Muscle of back (tissue), 3 donors: ENCODE measurements at regions not wholly inside any gene's neighbourhood (a gene's known extent, or its start where the extent isn't known, plus 50 kb on each side); places are given as distances from the start of the nearest gene placed in this dataset.
"Not testable (repeated sequence)": the region's sequence is repeated elsewhere in the genome, so short reads cannot be mapped to it uniquely, and the experiment has no call there.

ENCODE experiments used
- DNase-seq, 3 donors: peaks; one replicate each; pipeline versions ENCODE4 v3.0.0 to v3.0.0-alpha.2; 2013

- DNase-seq: no peak
These were observed 573.4 kb upstream of the RAG2 start for GRCh38 chr11:37171451-37171850.

- DNase-seq: no peak
These were observed 572.3 kb upstream of the RAG2 start for GRCh38 chr11:37170311-37170710.

GRCh38 chr11:37145434-37145833 is 547.4 kb upstream of the RAG2 start:
- DNase-seq: not testable (repeated sequence)

GRCh38 chr11:37142591-37142990 is 544.6 kb upstream of the RAG2 start:
- no peak for DNase-seq

- no peak for DNase-seq
These were observed 543.7 kb upstream of the RAG2 start for GRCh38 chr11:37141707-37142106.

GRCh38 chr11:37135606-37136005 is 537.6 kb upstream of the RAG2 start:
- not testable (repeated sequence) for DNase-seq

- DNase-seq: no peak
These were observed 536.6 kb upstream of the RAG2 start for GRCh38 chr11:37134637-37135036.

GRCh38 chr11:37124384-37124783 is 526.3 kb upstream of the RAG2 start:
- no peak for DNase-seq

GRCh38 chr11:37115963-37116362 is 517.9 kb upstream of the RAG2 start:
- DNase-seq: no peak

GRCh38 chr11:37110385-37110784 is 512.3 kb upstream of the RAG2 start:
- no peak for DNase-seq

- no peak for DNase-seq
These were observed 511.2 kb upstream of the RAG2 start for GRCh38 chr11:37109286-37109585.

- DNase-seq: peak in 1 of 3 donors; percentile 31
These were observed 510.6 kb upstream of the RAG2 start for GRCh38 chr11:37108436-37109285.

- no peak for DNase-seq
These were observed 509.8 kb upstream of the RAG2 start for GRCh38 chr11:37107831-37108230.

GRCh38 chr11:37107415-37107814 is 509.4 kb upstream of the RAG2 start:
- no peak for DNase-seq

- DNase-seq: peak; percentile 11 to 75 (median 33)
These were observed 507.4 kb upstream of the RAG2 start for GRCh38 chr11:37105427-37105826.

- DNase-seq: no peak
These were observed 506.3 kb upstream of the RAG2 start for GRCh38 chr11:37104380-37104779.

GRCh38 chr11:37100008-37100407 is 502.0 kb upstream of the RAG2 start:
- no peak for DNase-seq

GRCh38 chr11:37092487-37092886 is 494.5 kb upstream of the RAG2 start:
- no peak for DNase-seq

- DNase-seq: no peak
These were observed 491.4 kb upstream of the RAG2 start for GRCh38 chr11:37089439-37089838.

GRCh38 chr11:37088573-37088910 is 490.5 kb upstream of the RAG2 start:
- DNase-seq: no peak

- DNase-seq: no peak
These were observed 489.9 kb upstream of the RAG2 start for GRCh38 chr11:37087650-37088572.

- DNase-seq: peak in 1 of 3 donors; percentile 67
These were observed 480.5 kb upstream of the RAG2 start for GRCh38 chr11:37078521-37078920.

- peak in 1 of 3 donors; percentile 14 for DNase-seq
These were observed 478.8 kb upstream of the RAG2 start for GRCh38 chr11:37076866-37077265.
